ENCODE measurements at regions not wholly inside any gene's neighbourhood (a gene's known extent, or its start where the extent isn't known, plus 50 kb on each side); places are given as distances from the start of the nearest gene placed in this dataset.

GRCh38 chr10:4278186-4278585 is 493.2 kb upstream of the KLF6 start:
- TF ChIP-seq TAF1 (conservative IDR thresholded peaks at IDR 0.05) (no peak), JUND (IDR thresholded peaks at IDR 0.05) (no peak), CTCF (IDR thresholded peaks at IDR 0.05; ENCODE audit: low read depth, low read length, missing input control) (no peak), GABPA (IDR thresholded peaks at IDR 0.05 in 1 of 2, conservative IDR thresholded peaks at IDR 0.05 in 1 of 2) (no peak), EGR1 (IDR thresholded peaks at IDR 0.05; ENCODE audit: low read depth in 2 of 2) (no peak), REST (IDR thresholded peaks at IDR 0.05) (no peak), MAX (IDR thresholded peaks at IDR 0.05) (no peak), RXRA (IDR thresholded peaks at IDR 0.05) (no peak), NR2F2 (IDR thresholded peaks at IDR 0.05) (no peak), SP1 (IDR thresholded peaks at IDR 0.05) (no peak), ZBTB33 (IDR thresholded peaks at IDR 0.05) (no peak)

Data from liver (tissue), 3 donors.